Gastroesophageal sphincter (tissue), 4 donors: ENCODE measurements at regions not wholly inside any gene's neighbourhood (a gene's known extent, or its start where the extent isn't known, plus 50 kb on each side); places are given as distances from the start of the nearest gene placed in this dataset.

Source experiments
- ATAC-seq: fragments of 150-250 bp; one replicate; pipeline ENCODE4 v1.9.1; 2016; ENCODE audit warnings: mild to moderate bottlenecking, moderate library complexity
- H3K27ac ChIP-seq, 4 donors: fragments of 200-600 bp; sonication (generic) in 3 of 4; 1 replicate in 3 of 4; 2 replicates in 1 of 4; pipeline ENCODE4 v1.5.1; 2016 to 2019
- H3K27me3 ChIP-seq: fragments of 200-600 bp; sonication (generic); one replicate; pipeline ENCODE4 v1.5.1; 2019
- H3K36me3 ChIP-seq, 2 donors: fragments of 200-600 bp; sonication (generic); one replicate each; pipeline ENCODE4 v1.5.1; 2019; ENCODE audit warnings: control low read depth in 1 of 2
- H3K4me1 ChIP-seq, 3 donors: fragments of 200-600 bp; sonication (generic); 1 replicate in 2 of 3; 2 replicates in 1 of 3; pipeline ENCODE4 v1.5.1; 2016 to 2019; ENCODE audit warnings: control low read depth in 2 of 3
- H3K4me3 ChIP-seq, 2 donors: fragments of 200-600 bp; sonication (generic); one replicate each; pipeline ENCODE4 v1.5.1; 2019; ENCODE audit warnings: mild to moderate bottlenecking in 1 of 2, moderate library complexity in 1 of 2
- H3K9me3 ChIP-seq, 3 donors: fragments of 200-600 bp; sonication (generic); one replicate each; pipeline ENCODE4 v1.5.1; 2017 to 2019; ENCODE audit warnings: control low read depth in 2 of 3
- EP300 ChIP-seq: sonication (generic); formaldehyde crosslinking; IDR thresholded peaks from one replicate; pipeline ENCODE4 v1.6.1; 2017; ENCODE audit warnings: antibody characterized with exemption, mild to moderate bottlenecking
- POLR2A ChIP-seq, 2 donors: fragments of 450-650 bp; IDR thresholded peaks; one replicate each; pipeline ENCODE4 v1.6.1; 2017; ENCODE audit warnings: antibody characterized with exemption in 2 of 2, mild to moderate bottlenecking in 2 of 2, moderate library complexity in 1 of 2
- POLR2AphosphoS5 ChIP-seq: sonication (generic); formaldehyde crosslinking; IDR thresholded peaks from one replicate; pipeline ENCODE4 v1.6.1; 2017; ENCODE audit warnings: antibody characterized with exemption
- WGBS, 2 donors: methylation state at CpG; one replicate each; pipeline ENCODE4 v1.1.5; 2018; ENCODE audit warnings: low coverage in 1 of 2; 5-methylcytosine and 5-hydroxymethylcytosine counted together
- TF ChIP-seq, protein P1 (sequence below), 4 experiments: fragments of 200-600 bp in 2 of 4; fragments of 450-650 bp in 2 of 4; sonication (generic) in 1 of 4; IDR thresholded peaks; one replicate each; pipeline ENCODE4 v1.5.1; 2017 to 2019; ENCODE audit warnings: antibody characterized with exemption in 4 of 4, mild to moderate bottlenecking in 2 of 4, moderate library complexity in 2 of 4

DNA sequence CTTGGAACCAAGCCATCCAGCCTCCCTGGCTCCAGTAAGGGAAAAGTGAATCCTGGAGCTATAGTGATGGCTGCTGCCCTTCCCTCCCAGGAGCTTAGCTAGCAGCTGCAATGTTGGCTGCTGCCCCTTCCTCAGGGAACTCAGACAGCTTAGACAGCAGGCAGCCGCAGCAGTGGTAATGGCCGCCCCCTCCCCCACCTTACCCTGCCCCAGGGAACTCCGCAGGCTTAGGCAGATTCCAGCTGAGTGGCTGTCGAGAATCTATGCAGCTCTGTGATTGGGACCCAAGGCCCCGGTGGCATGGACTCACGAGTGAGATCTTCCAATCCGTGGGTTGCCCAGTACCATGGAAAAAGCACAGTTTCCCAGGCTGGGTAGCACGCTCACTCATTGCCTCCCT, 378.6 kb downstream of the NNT start:
- Histone ChIP-seq H3K9me3 (no peaks in the 10 kb centered on the region), H3K4me3 (no peak overlapping the region), H3K27ac (no peak overlapping the region), H3K27me3 (no peaks in the 10 kb centered on the region), H3K4me1 (no peaks in the 10 kb centered on the region), H3K36me3 (no peaks in the 10 kb centered on the region)
- TF ChIP-seq POLR2A (IDR thresholded peaks at IDR 0.05) = no peak
- TF ChIP-seq, protein P1, sequence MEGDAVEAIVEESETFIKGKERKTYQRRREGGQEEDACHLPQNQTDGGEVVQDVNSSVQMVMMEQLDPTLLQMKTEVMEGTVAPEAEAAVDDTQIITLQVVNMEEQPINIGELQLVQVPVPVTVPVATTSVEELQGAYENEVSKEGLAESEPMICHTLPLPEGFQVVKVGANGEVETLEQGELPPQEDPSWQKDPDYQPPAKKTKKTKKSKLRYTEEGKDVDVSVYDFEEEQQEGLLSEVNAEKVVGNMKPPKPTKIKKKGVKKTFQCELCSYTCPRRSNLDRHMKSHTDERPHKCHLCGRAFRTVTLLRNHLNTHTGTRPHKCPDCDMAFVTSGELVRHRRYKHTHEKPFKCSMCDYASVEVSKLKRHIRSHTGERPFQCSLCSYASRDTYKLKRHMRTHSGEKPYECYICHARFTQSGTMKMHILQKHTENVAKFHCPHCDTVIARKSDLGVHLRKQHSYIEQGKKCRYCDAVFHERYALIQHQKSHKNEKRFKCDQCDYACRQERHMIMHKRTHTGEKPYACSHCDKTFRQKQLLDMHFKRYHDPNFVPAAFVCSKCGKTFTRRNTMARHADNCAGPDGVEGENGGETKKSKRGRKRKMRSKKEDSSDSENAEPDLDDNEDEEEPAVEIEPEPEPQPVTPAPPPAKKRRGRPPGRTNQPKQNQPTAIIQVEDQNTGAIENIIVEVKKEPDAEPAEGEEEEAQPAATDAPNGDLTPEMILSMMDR (IDR thresholded peaks at IDR 0.05) = no peak
- no peak for TF ChIP-seq EP300
- TF ChIP-seq POLR2AphosphoS5 = no peak
- ATAC-seq = no peak
- WGBS, 2 donors = 60% methylated on average over 1 of the region's 8 CpGs; no CpG with 5 or more reads in 1 of the 2 donors

DNA sequence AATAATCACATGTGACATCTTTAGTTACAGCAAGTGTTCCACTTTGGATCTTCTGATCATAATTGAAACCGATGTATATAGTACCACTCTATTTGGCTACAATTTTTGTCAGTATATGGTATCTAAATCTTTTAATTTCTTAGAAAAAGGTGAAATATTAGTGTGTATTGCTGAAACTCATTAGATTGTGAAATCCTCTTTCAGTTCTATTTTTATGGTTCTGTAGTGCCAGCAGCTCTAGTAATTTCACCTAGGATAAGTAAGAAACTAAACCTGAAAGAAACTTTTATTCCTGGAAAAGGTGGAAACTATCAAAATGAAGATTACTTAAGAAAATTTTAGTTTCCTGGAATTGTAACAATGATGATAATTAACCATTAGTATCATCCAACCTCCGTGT, 370.9 kb downstream of the NNT start:
- 71 to 92% methylated on average over 2 of the region's 2 CpGs for WGBS, 2 donors

DNA sequence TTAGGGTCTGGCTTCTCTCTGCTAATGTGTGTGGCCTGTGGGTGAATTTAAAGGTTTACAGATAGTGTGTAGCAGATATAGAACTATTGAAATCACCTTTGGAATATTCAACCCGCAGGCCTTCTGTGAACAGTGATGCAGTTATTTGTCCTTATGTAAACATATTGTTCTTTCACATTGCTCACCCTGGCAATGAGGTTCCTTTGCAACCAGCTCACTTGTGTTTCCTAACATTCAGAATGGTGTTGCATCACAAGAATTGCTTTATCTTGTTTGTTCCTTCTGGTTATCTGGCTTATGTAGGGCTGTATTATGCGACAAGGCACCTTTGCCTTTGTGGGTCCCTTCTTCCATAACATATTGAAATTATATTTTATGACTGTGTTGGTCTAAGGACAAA, 370.3 kb downstream of the NNT start:
- TF ChIP-seq EP300 (no peak), POLR2A (IDR thresholded peaks at IDR 0.05) (no peak), POLR2AphosphoS5 (no peak)
- TF ChIP-seq, protein P1 (IDR thresholded peaks at IDR 0.05) = no peak
- no peaks in the 10 kb centered on the region for H3K27me3 ChIP-seq
- no peaks in the 10 kb centered on the region for H3K36me3 ChIP-seq
- no peak overlapping the region for H3K27ac ChIP-seq
- peaks cover 0 to 6% (median 0%) of the 10 kb centered on the region in 3 donors for H3K9me3 ChIP-seq
- H3K4me3 ChIP-seq = no peak overlapping the region
- WGBS, 2 donors = 76 to 91% methylated on average over 1 to 2 of the region's 2 CpGs
- peak; percentile 58 for ATAC-seq
- H3K4me1 ChIP-seq = no peaks in the 10 kb centered on the region

More for the DNA sequence above, 370.9 kb downstream of the NNT start:
- H3K9me3 ChIP-seq = peaks cover 0 to 6% (median 0%) of the 10 kb centered on the region in 3 donors
- no peaks in the 10 kb centered on the region for H3K27me3 ChIP-seq
- no peak for TF ChIP-seq POLR2A (IDR thresholded peaks at IDR 0.05)
- no peak for TF ChIP-seq EP300
- TF ChIP-seq, protein P1 (IDR thresholded peaks at IDR 0.05) = no peak
- TF ChIP-seq POLR2AphosphoS5 = no peak
- H3K36me3 ChIP-seq = no peaks in the 10 kb centered on the region
- H3K4me3 ChIP-seq = no peak overlapping the region
- no peaks in the 10 kb centered on the region for H3K4me1 ChIP-seq
- H3K27ac ChIP-seq = no peak overlapping the region
- ATAC-seq = no peak

DNA sequence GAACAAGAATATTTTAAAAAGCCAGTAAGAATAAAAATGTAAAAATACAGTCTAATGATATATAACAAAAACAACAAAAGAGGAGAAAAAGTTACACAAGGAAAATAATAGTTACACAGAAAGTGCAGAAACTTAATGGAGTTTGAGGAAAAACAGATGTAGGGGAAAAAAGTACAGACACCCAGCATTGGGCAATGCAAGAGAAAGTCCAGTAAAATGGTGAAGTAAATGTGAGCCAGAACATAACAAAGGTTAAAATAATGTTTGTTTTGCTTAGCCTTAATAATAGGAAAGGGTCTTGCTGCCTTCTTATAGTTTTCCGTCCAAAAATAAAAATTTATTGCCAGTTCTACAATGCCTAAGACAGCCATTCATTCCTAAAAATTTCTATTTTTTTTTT, 364.2 kb downstream of the NNT start:
- 20 to 52% methylated on average over 1 of the region's 1 CpG for WGBS, 2 donors
- no peaks in the 10 kb centered on the region for H3K4me1 ChIP-seq
- H3K27ac ChIP-seq = no peak overlapping the region
- H3K27me3 ChIP-seq = no peaks in the 10 kb centered on the region
- TF ChIP-seq POLR2A (IDR thresholded peaks at IDR 0.05) = no peak
- TF ChIP-seq POLR2AphosphoS5 = no peak
- no peak for TF ChIP-seq EP300
- TF ChIP-seq, protein P1 (IDR thresholded peaks at IDR 0.05) = no peak
- H3K9me3 ChIP-seq = peaks cover 0 to 6% (median 0%) of the 10 kb centered on the region in 3 donors
- ATAC-seq = no peak
- no peaks in the 10 kb centered on the region for H3K36me3 ChIP-seq
- H3K4me3 ChIP-seq = no peak overlapping the region

DNA sequence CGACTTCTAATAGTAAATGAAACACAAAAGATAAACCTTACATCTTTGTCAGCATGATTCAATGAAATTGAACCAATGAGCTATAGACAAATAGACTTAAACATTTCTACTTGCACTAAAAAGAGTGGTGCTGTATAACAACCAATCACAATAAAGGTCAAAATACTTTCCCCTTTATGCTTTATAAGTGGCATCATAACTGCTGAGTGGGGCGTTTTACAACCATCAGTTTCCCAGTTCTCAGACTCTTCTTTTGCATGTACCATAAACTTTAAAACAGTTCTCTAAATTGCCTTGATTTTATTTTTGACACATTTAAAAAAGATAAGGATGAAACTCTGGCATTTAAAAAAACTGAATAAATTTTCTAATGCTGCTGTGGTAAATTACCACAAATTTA, 356.2 kb downstream of the NNT start:
- Histone ChIP-seq H3K27ac (no peak overlapping the region), H3K4me1 (no peaks in the 10 kb centered on the region), H3K4me3 (no peak overlapping the region), H3K27me3 (no peaks in the 10 kb centered on the region), H3K36me3 (no peaks in the 10 kb centered on the region), H3K9me3 (peaks cover 0 to 6% (median 0%) of the 10 kb centered on the region in 3 donors)
- TF ChIP-seq EP300 = no peak
- WGBS, 2 donors = 84 to 89% methylated on average over 2 of the region's 2 CpGs
- ATAC-seq = no peak

DNA sequence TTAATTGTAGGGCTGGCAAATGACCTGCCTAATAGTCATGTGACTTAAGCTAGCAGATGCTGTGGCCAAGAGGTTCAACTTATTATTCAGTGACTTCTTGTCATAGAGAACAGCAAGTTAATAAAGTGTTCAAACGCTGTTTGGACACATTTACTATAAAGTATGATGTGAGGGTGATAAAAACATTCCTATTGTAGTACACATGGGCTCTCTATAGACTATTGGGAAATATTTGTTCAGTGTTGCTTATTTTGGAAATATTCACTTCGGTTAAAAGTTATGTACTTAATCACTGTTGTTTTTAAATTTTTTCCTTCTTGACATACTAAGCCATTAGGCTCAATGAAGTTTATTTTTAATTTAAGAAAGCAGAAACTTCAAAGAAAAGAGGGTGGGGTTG, 345.0 kb downstream of the NNT start:
- WGBS, 2 donors = 41 to 57% methylated on average over 2 of the region's 2 CpGs
- H3K9me3 ChIP-seq = peaks cover 0 to 8% (median 0%) of the 10 kb centered on the region in 3 donors
- H3K27ac ChIP-seq = no peak overlapping the region
- TF ChIP-seq, protein P1 (IDR thresholded peaks at IDR 0.05) = no peak
- TF ChIP-seq EP300 = no peak
- TF ChIP-seq POLR2A (IDR thresholded peaks at IDR 0.05) = no peak
- TF ChIP-seq POLR2AphosphoS5 = no peak
- no peaks in the 10 kb centered on the region for H3K4me1 ChIP-seq
- H3K4me3 ChIP-seq = no peak overlapping the region
- peak; percentile 78 for ATAC-seq
- no peaks in the 10 kb centered on the region for H3K36me3 ChIP-seq
- H3K27me3 ChIP-seq = no peaks in the 10 kb centered on the region
